ENCODE measurements at regions not wholly inside any gene's neighbourhood (a gene's known extent, or its start where the extent isn't known, plus 50 kb on each side); places are given as distances from the start of the nearest gene placed in this dataset.
A peak's percentile ranks its signal among the peaks of the same experiment; 100 is the strongest.

DNA sequence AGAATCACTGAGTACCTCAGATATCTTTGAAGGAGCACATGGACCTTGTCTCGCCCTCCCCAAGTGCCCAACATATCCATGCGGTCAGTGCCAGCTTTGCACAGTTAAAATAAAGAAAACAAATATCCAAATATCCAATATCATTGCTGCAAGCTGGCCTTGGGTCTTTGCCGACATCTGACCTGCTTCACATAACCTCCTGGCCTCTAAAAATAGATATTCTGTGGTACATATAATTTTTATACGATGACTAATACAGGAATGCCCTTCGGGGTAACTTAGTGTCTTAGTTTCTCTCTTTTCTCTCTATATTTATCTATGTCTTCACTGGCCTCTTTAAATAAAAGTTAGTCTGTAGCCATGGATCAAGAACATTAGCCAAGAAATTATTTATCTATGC, 67.8 kb downstream of the MAF start:
- no peaks in the 10 kb centered on the region for H3K4me1 Mint-ChIP-seq
- Histone ChIP-seq H3K4me1 (ENCODE audit: insufficient read depth, low read length) (no peaks in the 10 kb centered on the region), H3K27ac (ENCODE audit: low read depth, low read length) (no peak overlapping the region), H3K9me3 (ENCODE audit: low read length) (no peaks in the 10 kb centered on the region), H3K4me3 (ENCODE audit: low read length) (no peak overlapping the region), H3K27me3 (ENCODE audit: insufficient read depth, low read length, poor library complexity, severe bottlenecking) (no peaks in the 10 kb centered on the region), H3K36me3 (ENCODE audit: insufficient read depth, low read length) (no peaks in the 10 kb centered on the region)
- ChIA-PET POLR2A (no interaction called here), CTCF (no interaction called here)
- no peak overlapping the region for H3K4me3 Mint-ChIP-seq
- DNase-seq: no peak
- H3K36me3 Mint-ChIP-seq: no peaks in the 10 kb centered on the region
- no peak overlapping the region for H3K27ac Mint-ChIP-seq
- peaks cover 1 to 3% of the 10 kb centered on the region in 2 donors for H3K27me3 Mint-ChIP-seq
- H3K9me3 Mint-ChIP-seq: peaks cover 0 to 2% (median 0%) of the 10 kb centered on the region in 5 donors

GRCh38 chr16:79532273-79532672, 68.3 kb downstream of the MAF start:
- H3K9me3 Mint-ChIP-seq: peaks cover 0 to 2% (median 0%) of the 10 kb centered on the region in 5 donors
- Histone ChIP-seq H3K36me3 (ENCODE audit: insufficient read depth, low read length) (no peaks in the 10 kb centered on the region), H3K4me1 (ENCODE audit: insufficient read depth, low read length) (no peaks in the 10 kb centered on the region), H3K27ac (ENCODE audit: low read depth, low read length) (no peak overlapping the region), H3K9me3 (ENCODE audit: low read length) (no peaks in the 10 kb centered on the region), H3K4me3 (ENCODE audit: low read length) (no peak overlapping the region), H3K27me3 (ENCODE audit: insufficient read depth, low read length, poor library complexity, severe bottlenecking) (no peaks in the 10 kb centered on the region)
- CTCF ChIA-PET: no interaction called here
- no peak for DNase-seq
- POLR2A ChIA-PET: no interaction called here
- H3K27ac Mint-ChIP-seq: no peak overlapping the region
- no peaks in the 10 kb centered on the region for H3K36me3 Mint-ChIP-seq
- H3K4me1 Mint-ChIP-seq: no peaks in the 10 kb centered on the region
- H3K4me3 Mint-ChIP-seq: no peak overlapping the region
- peaks cover 1 to 3% of the 10 kb centered on the region in 2 donors for H3K27me3 Mint-ChIP-seq

- no peaks in the 10 kb centered on the region for H3K4me1 Mint-ChIP-seq
- H3K36me3 Mint-ChIP-seq: no peaks in the 10 kb centered on the region
- no peak overlapping the region for H3K27ac ChIP-seq (ENCODE audit: low read depth, low read length)
- H3K36me3 ChIP-seq (ENCODE audit: insufficient read depth, low read length): no peaks in the 10 kb centered on the region
- H3K4me1 ChIP-seq (ENCODE audit: insufficient read depth, low read length): no peaks in the 10 kb centered on the region
- H3K27me3 ChIP-seq (ENCODE audit: insufficient read depth, low read length, poor library complexity, severe bottlenecking): no peaks in the 10 kb centered on the region
- peak overlapping the region in 1 of 8 donors; percentile 35 for H3K27ac Mint-ChIP-seq
- no peaks in the 10 kb centered on the region for H3K9me3 ChIP-seq (ENCODE audit: low read length)
- DNase-seq: no peak
- H3K4me3 ChIP-seq (ENCODE audit: low read length): no peak overlapping the region
- POLR2A ChIA-PET: no interaction called here
- H3K27me3 Mint-ChIP-seq: peaks cover 5 to 14% of the 10 kb centered on the region in 2 donors
- H3K9me3 Mint-ChIP-seq: peaks cover 0 to 2% (median 0%) of the 10 kb centered on the region in 5 donors
- no peak overlapping the region for H3K4me3 Mint-ChIP-seq
- CTCF ChIA-PET: no interaction called here
These were observed 72.2 kb downstream of the MAF start for GRCh38 chr16:79528338-79528737.

- no peaks in the 10 kb centered on the region for H3K36me3 ChIP-seq (ENCODE audit: insufficient read depth, low read length)
- POLR2A ChIA-PET: no interaction called here
- CTCF ChIA-PET: no interaction called here
- Mint-ChIP-seq H3K4me3 (no peak overlapping the region), H3K36me3 (no peaks in the 10 kb centered on the region), H3K4me1 (peaks cover 9 to 14% (median 9%) of the 10 kb centered on the region in 3 donors), H3K9me3 (peaks cover 0 to 2% (median 0%) of the 10 kb centered on the region in 5 donors), H3K27me3 (peaks cover 22 to 50% of the 10 kb centered on the region in 2 donors), H3K27ac (no peak overlapping the region)
- H3K4me1 ChIP-seq (ENCODE audit: insufficient read depth, low read length): peaks cover 6% of the 10 kb centered on the region
- no peak overlapping the region for H3K27ac ChIP-seq (ENCODE audit: low read depth, low read length)
- no peaks in the 10 kb centered on the region for H3K27me3 ChIP-seq (ENCODE audit: insufficient read depth, low read length, poor library complexity, severe bottlenecking)
- H3K9me3 ChIP-seq (ENCODE audit: low read length): no peaks in the 10 kb centered on the region
- DNase-seq: no peak
- no peak overlapping the region for H3K4me3 ChIP-seq (ENCODE audit: low read length)
These were observed 76.6 kb downstream of the MAF start for GRCh38 chr16:79523971-79524370.

- CTCF ChIA-PET: no interaction called here
- Mint-ChIP-seq H3K4me3 (peak overlapping the region in 1 of 7 donors; percentile 76), H3K27ac (peak overlapping the region in 3 of 8 donors; percentile 28 to 72 (median 33)), H3K4me1 (peaks cover 10 to 15% (median 10%) of the 10 kb centered on the region in 3 donors), H3K36me3 (no peaks in the 10 kb centered on the region), H3K9me3 (no peaks in the 10 kb centered on the region), H3K27me3 (peaks cover 32 to 72% of the 10 kb centered on the region in 2 donors)
- Histone ChIP-seq H3K4me3 (ENCODE audit: low read length) (no peak overlapping the region), H3K27ac (ENCODE audit: low read depth, low read length) (no peak overlapping the region), H3K27me3 (ENCODE audit: insufficient read depth, low read length, poor library complexity, severe bottlenecking) (peaks cover 6% of the 10 kb centered on the region), H3K4me1 (ENCODE audit: insufficient read depth, low read length) (peaks cover 7% of the 10 kb centered on the region), H3K9me3 (ENCODE audit: low read length) (no peaks in the 10 kb centered on the region), H3K36me3 (ENCODE audit: insufficient read depth, low read length) (no peaks in the 10 kb centered on the region)
- POLR2A ChIA-PET: no interaction called here
- no peak for DNase-seq
These were observed 81.1 kb downstream of the MAF start for GRCh38 chr16:79519448-79519847.

GRCh38 chr16:79517156-79517555, 83.4 kb downstream of the MAF start:
- no peaks in the 10 kb centered on the region for H3K36me3 Mint-ChIP-seq
- DNase-seq: no peak
- Histone ChIP-seq H3K4me1 (ENCODE audit: insufficient read depth, low read length) (peaks cover 7% of the 10 kb centered on the region), H3K36me3 (ENCODE audit: insufficient read depth, low read length) (no peaks in the 10 kb centered on the region), H3K4me3 (ENCODE audit: low read length) (no peak overlapping the region), H3K9me3 (ENCODE audit: low read length) (no peaks in the 10 kb centered on the region), H3K27ac (ENCODE audit: low read depth, low read length) (no peak overlapping the region), H3K27me3 (ENCODE audit: insufficient read depth, low read length, poor library complexity, severe bottlenecking) (peaks cover 6% of the 10 kb centered on the region)
- ChIA-PET CTCF (no interaction called here), POLR2A (no interaction called here)
- H3K4me1 Mint-ChIP-seq: peaks cover 10 to 15% (median 10%) of the 10 kb centered on the region in 3 donors
- no peak overlapping the region for H3K4me3 Mint-ChIP-seq
- no peaks in the 10 kb centered on the region for H3K9me3 Mint-ChIP-seq
- peaks cover 34 to 69% of the 10 kb centered on the region in 2 donors for H3K27me3 Mint-ChIP-seq
- no peak overlapping the region for H3K27ac Mint-ChIP-seq

GRCh38 chr16:79510879-79511278, 89.7 kb downstream of the MAF start:
- ChIA-PET CTCF (no interaction called here), POLR2A (no interaction called here)
- H3K4me3 ChIP-seq (ENCODE audit: low read length): no peak overlapping the region
- Mint-ChIP-seq H3K9me3 (no peaks in the 10 kb centered on the region), H3K27me3 (peaks cover 11 to 37% of the 10 kb centered on the region in 2 donors), H3K4me3 (no peak overlapping the region), H3K36me3 (peaks cover 0 to 8% (median 0%) of the 10 kb centered on the region in 3 donors), H3K4me1 (no peaks in the 10 kb centered on the region), H3K27ac (no peak overlapping the region)
- H3K36me3 ChIP-seq (ENCODE audit: insufficient read depth, low read length): no peaks in the 10 kb centered on the region
- H3K4me1 ChIP-seq (ENCODE audit: insufficient read depth, low read length): no peaks in the 10 kb centered on the region
- no peak overlapping the region for H3K27ac ChIP-seq (ENCODE audit: low read depth, low read length)
- H3K27me3 ChIP-seq (ENCODE audit: insufficient read depth, low read length, poor library complexity, severe bottlenecking): no peaks in the 10 kb centered on the region
- H3K9me3 ChIP-seq (ENCODE audit: low read length): no peaks in the 10 kb centered on the region
- DNase-seq: no peak

DNA sequence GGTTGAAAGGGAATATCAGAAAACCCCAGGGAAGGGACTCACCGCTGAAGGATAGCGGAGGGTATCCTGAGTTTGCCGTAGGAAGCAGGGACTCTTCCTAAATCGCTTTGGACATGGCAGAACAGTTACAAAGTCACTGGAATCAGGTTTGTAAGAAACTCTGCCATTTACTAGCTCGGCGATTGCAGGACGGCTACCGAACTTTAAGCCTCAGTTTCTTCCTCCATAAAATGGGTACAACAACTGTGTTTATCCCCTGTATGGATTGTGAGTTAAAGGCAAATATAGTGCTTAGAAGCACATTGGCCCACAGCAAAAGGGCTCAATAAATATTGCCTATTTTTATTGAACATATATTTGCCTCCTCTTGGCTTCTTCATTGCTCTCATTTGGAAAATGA, 90.6 kb downstream of the MAF start:
- H3K4me1 ChIP-seq (ENCODE audit: insufficient read depth, low read length): no peaks in the 10 kb centered on the region
- Mint-ChIP-seq H3K9me3 (no peaks in the 10 kb centered on the region), H3K36me3 (peaks cover 0 to 8% (median 0%) of the 10 kb centered on the region in 3 donors), H3K4me3 (no peak overlapping the region), H3K4me1 (no peaks in the 10 kb centered on the region), H3K27ac (no peak overlapping the region), H3K27me3 (peaks cover 6 to 30% of the 10 kb centered on the region in 2 donors)
- H3K36me3 ChIP-seq (ENCODE audit: insufficient read depth, low read length): no peaks in the 10 kb centered on the region
- H3K27ac ChIP-seq (ENCODE audit: low read depth, low read length): no peak overlapping the region
- no peak overlapping the region for H3K4me3 ChIP-seq (ENCODE audit: low read length)
- ChIA-PET CTCF (no interaction called here), POLR2A (no interaction called here)
- no peak for DNase-seq
- H3K9me3 ChIP-seq (ENCODE audit: low read length): no peaks in the 10 kb centered on the region
- no peaks in the 10 kb centered on the region for H3K27me3 ChIP-seq (ENCODE audit: insufficient read depth, low read length, poor library complexity, severe bottlenecking)

DNA sequence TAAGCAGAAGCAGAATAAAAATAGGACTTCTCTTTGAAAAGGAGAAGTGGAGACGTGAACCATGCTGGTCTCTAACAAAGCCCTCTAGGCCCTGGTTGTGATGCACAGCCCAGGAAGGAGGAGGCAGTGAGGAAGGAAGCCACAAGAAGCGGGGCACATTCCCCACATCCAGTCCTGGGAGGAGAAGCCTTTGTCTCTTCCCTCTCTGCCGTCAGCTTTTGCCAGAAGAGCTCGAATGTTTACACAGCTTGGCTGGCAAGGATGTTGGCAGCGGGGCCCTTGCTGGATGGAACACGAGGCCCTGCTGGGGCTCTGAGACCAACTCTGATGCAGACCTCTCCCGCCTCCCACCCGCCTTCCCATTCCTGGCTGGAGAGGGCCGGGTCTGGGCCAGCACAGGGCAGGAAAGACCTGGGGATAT, 91.3 kb downstream of the MAF start:
- no peaks in the 10 kb centered on the region for H3K9me3 ChIP-seq (ENCODE audit: low read length)
- Mint-ChIP-seq H3K27me3 (peaks cover 6 to 26% of the 10 kb centered on the region in 2 donors), H3K4me3 (no peak overlapping the region), H3K4me1 (no peaks in the 10 kb centered on the region), H3K9me3 (no peaks in the 10 kb centered on the region), H3K27ac (no peak overlapping the region), H3K36me3 (peaks cover 0 to 8% (median 0%) of the 10 kb centered on the region in 3 donors)
- H3K27me3 ChIP-seq (ENCODE audit: insufficient read depth, low read length, poor library complexity, severe bottlenecking): no peaks in the 10 kb centered on the region
- ChIA-PET CTCF (no interaction called here), POLR2A (no interaction called here)
- H3K4me1 ChIP-seq (ENCODE audit: insufficient read depth, low read length): no peaks in the 10 kb centered on the region
- no peaks in the 10 kb centered on the region for H3K36me3 ChIP-seq (ENCODE audit: insufficient read depth, low read length)
- DNase-seq: no peak
- H3K27ac ChIP-seq (ENCODE audit: low read depth, low read length): no peak overlapping the region
- H3K4me3 ChIP-seq (ENCODE audit: low read length): no peak overlapping the region
